Retina (tissue), 1 donor: ENCODE measurements at regions not wholly inside any gene's neighbourhood (a gene's known extent, or its start where the extent isn't known, plus 50 kb on each side); places are given as distances from the start of the nearest gene placed in this dataset.

Experiments
- DNase-seq: peaks from one replicate; pipeline ENCODE4 v3.0.0-alpha.2; 2016

DNA sequence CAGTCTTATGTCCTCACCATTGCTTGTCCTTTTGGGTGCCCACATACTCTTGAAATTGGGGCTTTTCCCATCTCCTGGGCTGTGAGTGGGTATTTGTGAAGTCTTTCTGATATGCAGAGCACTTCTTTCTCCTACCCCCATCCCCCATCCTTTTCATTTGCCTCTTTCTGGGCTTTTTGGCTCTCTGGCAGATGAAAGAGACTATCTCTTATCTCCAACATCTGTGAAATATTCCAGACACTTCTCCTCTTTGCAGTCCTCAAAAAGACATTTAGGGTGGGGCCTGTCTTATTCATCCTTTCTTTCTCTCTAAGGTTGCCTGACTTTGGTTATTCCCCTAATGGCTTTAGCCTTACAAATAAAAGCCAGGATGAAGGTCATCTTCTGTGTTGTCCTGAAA is 462.2 kb upstream of the MKI67 start:
- DNase-seq, result no peak

DNA sequence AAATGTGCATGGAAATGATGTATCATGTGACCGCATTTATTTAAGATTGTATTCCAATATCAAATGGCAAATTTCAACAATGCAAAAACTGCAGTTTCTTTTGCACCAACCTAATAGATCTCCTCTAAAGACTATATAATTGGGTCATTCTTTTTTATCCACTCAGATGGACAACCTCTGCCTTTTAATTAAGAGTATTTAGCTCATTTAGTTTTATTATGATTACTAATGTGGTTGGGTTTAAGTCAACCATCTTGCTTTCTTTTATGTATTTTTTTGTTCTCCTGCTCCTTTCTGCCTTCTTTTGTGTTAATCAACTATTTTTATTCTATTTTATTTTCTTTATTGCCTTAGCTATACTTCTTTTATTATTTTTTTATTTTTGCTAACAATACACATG is 468.5 kb upstream of the MKI67 start:
- no peak for DNase-seq

DNA sequence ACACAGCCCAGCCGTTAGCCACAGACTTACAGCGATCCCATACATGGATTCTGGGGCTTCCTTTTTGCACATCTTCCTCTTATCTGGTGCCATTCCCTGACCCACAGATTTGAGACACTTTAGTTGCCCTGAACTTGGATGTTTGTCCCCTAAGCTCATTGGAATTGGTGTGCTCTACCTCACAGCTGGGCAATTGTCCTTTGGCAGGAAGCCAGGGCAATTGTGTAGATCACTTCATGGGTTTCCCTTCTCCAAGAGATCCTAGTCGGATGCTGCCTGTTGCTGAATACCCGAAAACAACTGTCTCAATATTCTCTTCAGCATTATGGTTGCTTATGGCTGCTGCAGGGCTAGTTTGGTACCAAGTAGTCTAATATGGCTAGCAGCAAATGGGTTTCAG is 470.7 kb upstream of the MKI67 start:
- no peak for DNase-seq

DNA sequence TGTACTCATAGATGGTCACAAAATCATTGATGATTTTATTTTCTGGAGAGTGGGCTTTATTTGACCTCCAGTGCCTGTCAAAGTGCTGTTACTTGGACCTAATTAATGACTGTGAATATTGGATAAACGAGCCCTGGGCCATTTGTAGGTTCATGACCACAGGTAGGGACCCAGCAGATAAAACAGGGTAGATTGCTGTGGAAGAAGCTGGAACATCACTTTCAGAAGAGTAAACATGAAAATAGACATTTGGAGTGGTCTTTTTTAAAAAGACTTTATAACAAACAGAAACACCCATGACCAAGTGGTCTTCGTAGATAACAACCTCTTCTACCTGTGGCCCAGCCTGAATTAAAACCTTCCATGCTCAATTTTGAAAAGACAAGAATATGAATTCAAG is 472.8 kb upstream of the MKI67 start:
- no peak for DNase-seq

DNA sequence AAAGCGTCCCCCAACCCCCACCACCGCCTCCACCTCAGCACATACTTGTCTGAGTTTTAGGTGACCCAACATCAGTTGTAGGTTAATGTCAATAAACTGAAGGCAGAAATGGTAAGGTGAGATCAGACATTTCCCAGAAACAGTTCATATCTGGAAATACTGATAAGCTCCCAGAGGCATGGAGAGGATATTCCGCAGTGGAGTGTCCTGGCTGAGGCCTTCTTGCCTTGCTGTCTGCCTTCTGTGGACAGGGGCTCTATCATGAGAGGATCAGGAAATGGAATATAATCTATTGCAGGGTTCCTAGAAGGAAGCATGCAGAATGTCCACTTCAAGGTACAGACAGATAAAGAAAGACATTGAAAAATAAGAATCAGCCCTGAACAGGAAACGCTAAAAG is 473.3 kb upstream of the MKI67 start:
- DNase-seq, result no peak

DNA sequence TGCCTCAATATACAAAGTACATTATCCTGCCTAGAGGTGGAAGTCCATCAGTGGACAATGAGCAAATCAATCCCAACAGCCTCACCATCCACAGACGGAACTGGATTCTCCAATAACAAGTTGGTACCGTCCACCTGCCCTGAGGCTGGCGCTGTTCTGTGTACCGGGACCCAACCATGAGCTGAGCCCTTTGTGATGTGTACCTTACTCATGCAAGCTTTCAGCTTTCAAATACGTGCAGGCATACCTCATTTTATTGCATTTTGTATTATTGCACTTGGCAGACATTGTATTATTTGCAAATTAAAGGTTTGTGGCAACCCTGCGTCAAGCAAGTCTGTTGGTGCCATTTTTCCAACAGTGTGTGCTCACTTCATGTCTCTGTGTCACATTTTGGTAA is 476.0 kb upstream of the MKI67 start:
- DNase-seq, result no peak

DNA sequence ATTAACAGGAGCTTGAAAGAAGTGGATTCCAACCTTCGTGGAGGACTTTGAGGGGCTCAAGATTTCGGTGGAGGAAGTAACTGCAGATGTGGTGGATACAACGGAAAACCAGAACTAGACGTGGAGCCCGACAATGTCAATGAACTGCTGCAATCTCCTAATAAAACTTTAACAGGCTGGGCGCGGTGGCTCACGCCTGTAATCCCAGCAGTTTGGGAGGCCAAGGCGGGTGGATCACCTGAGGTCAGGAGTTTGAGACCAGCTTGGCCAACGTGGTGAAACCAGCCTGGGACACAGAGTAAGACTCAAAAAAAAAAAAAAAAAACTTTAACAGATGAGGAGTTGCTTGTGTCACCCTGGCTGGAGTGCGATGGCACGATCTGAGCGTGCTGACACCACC is 477.8 kb upstream of the MKI67 start:
- no peak for DNase-seq

DNA sequence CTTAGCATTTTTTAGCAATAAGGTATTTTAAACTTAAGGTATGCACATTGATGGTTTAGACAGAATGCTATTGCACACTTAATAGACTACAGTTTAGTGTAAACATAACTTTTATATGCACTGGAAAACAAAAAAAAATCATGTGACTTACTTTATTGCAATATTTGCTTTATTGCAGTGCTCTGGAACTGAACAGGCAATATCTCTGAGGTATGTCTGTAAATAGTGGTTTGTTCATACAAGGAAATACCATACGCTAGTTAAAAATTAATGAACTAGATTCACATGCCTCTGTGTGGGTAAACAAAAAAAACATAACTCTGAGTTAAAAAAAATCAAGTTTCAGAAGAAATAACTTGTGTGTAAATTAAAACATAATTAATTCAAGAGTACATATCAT is 479.0 kb upstream of the MKI67 start:
- no peak for DNase-seq

DNA sequence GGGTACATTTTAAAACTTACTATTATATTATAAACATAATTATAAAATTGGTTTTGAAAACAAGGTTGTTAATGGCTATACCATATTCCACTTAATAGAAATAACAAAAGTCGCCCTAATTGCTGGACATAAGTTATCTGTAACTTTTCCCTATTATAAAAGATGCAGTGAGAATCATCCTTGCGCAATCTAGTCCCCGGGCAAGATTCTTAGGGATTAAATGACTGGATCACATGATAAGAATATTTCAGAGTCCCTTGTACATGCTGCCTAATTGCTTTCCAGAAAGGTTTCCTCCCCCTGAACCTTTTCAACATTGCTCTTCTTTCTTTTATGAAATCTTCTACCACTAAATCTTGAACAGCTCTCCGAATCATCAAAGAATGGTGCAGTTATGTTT is 479.8 kb upstream of the MKI67 start:
- DNase-seq, result no peak

DNA sequence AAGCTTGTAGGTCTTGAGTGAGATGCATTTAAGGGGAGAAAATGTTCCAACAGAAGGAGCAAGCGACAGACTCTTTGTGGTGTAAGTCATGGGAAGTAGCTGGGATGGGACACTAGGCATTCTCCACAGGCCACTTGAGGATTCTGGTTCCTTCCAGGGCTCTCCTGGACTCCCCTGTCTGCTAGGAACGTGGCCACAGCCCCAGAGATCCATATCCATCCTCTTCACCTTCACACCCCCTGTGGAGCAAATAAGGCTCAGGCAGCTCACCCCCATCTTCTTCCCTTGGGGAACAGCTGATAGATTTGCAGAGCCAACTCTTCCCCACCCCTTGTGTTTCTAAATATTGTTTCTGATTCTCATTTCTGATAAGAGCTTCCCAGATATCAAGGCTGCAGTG is 482.6 kb upstream of the MKI67 start:
- no peak for DNase-seq

DNA sequence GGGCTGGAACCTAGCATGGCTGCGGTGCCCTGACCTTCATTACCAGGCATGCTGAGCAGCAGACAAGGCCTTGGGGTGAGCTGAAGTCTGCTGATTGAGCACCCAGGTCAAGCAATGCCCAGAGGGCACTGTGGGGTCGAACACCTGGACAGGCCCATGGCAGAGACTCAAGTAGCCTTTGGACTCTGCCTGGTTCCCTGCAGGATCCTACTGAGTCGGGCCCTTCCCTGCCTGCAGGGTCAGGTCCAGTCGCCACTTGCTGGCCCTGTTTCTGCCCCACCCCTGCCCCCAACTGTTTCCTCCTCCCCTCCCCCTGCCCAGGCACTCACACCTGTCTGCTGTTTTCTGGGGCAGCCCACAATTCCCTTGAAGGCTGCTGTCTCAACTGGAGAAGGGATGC is 483.2 kb upstream of the MKI67 start:
- DNase-seq, result no peak

DNA sequence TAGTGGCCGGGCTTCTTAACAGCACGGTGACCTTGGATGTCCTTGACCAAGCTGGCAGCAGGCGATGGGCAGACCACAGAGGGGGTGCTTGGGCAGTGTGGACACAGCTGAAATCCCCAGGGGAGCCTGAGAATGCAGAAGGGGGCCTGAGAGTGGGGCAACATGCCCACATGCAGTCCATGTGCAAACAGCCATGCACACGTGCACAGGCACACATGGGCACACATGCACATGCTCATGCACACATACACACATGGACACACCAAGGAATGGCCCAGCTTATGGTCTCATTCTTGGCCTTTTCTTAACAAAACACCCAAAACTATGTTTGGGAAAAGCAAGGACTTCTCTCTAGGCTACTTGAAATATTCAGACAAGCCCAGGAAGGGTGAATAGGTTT is 483.9 kb upstream of the MKI67 start:
- DNase-seq, result no peak

DNA sequence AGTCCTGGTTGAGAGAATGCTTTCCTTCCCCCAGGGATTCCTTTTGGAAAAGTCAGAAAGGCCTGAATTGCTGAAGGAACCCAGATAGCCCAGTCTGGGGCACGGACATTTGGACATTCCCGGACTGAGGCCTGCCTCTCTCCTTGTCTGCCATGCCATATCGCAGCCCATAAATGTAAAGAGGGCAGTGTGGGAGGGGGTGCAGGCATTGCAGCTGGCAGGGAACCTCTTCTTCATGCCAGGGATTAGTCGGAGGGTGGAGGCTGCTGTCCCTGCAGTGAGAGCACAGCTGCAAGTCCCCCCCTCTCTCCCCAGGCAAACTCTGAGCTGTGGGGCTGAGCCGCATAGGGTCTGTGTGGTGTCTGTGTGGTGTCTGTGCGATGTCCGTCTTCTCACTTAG is 486.0 kb upstream of the MKI67 start:
- no peak for DNase-seq

DNA sequence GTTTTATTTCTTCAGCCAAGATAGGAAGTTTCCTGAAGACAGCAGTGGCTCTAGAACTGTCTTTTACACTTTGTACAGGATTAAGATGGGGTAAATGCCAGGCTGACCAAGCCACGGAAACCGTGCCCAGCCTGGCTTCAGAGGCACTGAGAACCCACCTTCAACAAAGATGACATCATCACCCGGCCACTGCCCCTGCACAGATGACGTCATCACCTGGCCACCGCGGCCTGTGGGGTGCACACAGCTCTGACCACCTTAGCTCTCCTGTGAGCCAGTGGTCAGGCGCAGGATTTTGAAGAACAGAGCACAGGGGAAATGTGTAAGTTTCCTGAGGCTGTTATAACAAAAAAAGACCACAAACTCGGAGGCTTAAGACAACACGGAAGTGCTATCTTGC is 486.4 kb upstream of the MKI67 start:
- DNase-seq, result no peak

DNA sequence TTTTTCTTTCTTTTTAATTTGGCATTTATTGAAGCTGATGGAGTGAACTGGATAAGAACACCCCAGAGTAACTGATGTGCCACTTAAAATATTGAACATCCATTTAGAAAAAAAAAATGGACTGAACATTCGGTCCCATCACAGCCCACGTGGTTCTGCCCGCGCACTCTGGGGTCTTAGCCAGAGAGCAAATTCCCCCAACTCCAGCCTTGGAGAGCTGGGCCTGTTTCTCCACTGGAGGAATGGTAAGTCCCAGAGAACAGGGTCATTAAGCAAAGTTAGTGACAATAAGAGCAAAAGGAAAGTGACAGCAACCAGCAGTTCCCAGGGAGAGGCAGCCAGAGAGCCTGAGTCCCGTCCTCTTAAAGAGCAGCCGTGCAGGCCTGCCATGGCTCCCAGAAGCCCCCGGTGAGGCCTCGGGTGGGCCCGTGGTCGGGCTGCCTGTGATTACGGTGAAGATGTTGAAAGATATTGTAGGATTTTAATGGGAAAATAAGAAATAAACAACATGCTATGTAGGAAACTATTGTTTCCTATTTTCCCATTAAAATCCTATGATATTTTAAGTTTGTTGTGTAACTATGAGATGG is 487.9 kb upstream of the MKI67 start:
- DNase-seq, result peak; percentile 66

DNA sequence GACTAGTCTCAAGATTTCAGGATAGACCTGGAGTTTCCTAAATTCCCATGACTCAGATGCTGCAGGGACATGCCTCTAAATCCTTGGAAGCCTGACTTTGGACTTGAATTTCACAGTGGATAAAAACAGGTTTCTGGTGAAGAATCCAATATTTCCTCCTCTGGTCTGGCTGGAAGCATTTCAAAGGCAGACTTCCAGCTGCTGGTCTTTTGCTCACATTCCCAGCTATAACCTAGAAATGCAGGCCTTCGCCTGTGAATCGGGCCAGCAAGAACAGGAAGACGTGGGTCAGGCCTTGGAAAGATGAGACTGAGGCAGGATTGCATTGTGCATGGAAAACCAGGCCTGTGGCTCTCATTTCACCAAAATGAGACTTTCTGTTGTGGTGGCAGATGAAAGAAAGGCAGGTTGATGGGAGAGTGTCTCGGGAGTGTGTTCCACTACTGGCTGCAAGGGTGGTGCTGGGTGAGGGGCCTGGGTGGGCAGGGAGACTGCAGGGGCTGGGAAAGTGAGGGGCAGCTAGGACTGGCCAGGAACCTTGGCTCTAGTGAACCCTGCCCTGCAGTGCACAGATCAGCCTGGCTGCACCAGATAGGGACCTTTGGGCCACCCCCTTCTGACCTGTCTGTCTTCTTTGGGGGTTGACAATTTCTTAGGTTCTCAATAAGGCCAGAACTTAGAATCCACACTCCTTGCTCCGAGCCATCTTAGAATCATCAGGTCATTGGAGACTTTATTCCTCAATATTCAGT is 488.8 kb upstream of the MKI67 start:
- no peak for DNase-seq

DNA sequence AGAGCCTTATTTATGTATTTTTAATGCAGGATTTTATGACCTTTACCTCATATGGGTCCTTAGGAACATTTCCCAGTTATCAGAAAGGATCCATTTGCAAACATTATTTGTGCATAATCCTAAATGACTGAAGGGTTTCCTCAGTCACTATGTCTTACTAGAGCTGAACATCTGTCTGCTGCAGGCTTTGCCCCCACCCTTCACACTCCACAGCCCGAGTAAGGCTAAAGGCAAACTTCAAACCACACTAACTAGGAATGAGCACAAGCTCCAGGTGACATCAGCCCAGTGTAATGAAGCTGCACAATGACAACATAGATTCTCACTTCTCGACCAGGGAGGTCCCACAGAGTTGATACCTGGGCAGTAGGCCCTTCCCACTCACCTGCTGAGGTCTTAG is 491.3 kb upstream of the MKI67 start:
- no peak for DNase-seq

DNA sequence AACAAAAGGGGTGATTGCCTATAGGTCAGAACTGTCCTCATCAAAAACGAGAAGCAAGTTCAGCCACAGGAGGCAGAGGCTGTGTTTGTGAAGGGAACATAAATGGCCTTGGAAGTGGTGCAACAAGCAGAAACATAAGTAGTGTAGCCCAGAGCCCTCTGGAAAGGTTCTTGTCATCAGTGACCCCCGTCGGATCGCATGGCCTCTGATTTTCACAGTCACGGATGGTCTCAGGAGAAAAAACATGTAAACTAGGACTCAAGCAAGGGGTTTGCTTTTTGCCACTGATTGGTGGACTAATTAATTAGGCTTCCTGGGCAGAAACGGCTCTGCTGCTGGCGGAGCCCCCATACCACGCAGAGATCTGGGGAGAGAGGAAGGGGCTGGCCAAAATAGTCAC is 496.5 kb upstream of the MKI67 start:
- peak; percentile 37 for DNase-seq

DNA sequence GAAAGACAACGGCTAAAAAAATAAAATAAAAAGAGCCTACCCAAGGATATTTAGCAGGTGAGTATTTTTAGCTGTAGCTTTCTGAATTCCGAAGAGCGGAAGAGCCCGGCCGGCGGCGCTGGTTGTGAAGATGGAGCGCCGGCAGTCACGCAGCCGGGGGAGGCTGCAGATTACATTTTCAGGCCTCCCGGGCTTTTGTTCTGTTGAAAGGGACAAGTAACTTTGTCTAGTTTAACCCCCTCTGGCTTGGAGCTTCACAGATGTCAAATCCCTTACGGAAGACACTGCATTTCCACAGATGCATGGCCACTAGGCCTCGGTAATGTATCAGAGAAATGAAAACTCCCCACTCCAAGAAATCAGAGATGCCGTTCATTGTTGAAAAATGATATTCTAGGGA is 497.6 kb upstream of the MKI67 start:
- no peak for DNase-seq

DNA sequence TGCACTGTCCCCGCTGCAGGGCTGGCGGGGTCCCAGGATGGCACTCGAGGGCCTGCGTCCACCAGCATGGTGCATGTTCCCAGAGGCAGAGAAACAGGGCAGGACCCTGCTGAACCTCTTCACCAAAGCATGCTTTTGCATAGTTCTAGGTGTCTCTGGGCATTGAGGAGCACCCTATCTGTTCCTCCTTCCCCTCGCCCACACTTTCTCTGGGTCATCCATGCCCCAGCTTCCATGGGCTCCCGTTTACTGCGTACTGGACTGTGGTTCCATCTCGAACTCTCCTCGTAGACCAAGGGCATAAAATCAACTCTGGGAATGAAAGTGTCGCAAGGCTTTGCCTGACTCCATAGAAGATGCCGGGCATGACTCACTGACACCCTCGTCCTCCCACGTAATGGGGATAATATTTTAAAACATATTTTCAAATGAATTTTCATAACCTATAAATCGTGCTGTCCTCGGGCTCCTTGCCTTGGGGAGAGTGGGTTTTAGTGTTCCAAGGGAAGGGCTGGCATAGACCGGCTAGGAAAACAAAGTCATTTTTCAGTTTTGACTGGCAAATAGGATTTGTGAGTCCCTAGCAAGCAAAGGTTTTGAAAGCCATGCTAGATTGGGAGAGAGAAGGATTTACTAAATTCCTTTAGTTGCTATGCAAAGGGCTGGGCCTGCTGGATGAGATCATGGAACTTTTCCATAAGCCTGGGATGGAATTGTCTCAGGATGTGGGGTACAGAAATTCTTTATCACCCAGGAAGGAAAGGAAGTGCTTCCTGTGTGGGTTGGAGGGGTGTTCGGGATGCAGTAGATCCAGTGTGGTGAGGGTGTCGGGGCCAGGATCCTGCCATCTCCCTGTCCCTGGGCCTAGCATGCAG is 498.7 kb upstream of the MKI67 start:
- DNase-seq, result no peak

DNA sequence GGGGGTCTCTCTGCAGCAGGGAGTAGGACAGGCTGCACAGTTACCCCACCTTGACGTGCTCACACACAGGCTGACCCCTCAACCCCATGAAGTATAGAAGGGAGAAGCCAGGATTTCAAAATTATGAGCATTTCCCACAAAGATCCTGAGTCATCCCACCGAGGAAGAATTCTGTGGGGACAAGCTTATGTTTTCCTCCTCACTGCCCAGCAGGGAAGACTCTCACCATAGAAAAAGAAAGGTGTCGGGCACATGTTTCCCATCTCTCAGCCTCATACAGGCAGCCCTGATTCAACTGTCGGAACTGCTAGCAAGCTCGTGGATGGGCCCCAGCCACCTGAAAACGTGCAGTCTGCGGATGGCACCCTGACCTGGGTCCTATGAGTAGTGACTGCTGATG is 499.7 kb upstream of the MKI67 start:
- no peak for DNase-seq

DNA sequence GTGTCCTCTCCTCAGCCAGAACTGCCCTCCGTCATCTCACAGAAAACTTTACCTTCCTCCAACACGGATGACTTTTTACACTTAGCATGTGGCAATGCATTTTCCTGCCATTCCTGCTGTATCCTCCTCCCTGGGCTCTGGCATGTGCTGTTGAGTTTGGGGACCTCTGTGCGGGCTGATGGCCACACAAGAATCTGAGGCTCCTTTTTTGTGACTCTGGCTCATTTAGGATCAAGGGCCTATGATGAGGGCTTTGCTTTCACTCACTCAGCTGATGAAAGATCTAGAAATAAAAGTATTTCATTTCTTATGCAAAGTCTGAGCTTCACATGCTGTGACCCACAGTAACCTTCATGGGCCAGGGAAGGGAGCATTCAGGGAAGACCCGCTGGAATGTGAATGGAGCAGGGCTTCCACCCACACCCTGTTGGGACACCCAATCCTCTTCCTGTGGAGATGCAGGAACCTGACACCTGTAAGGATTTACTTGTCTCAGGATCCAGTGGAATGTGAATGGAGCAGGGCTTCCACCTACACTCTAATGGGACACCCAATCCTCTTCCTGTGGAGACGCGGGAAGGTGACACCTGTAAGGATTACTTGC is 500.3 kb upstream of the MKI67 start:
- DNase-seq, result no peak

DNA sequence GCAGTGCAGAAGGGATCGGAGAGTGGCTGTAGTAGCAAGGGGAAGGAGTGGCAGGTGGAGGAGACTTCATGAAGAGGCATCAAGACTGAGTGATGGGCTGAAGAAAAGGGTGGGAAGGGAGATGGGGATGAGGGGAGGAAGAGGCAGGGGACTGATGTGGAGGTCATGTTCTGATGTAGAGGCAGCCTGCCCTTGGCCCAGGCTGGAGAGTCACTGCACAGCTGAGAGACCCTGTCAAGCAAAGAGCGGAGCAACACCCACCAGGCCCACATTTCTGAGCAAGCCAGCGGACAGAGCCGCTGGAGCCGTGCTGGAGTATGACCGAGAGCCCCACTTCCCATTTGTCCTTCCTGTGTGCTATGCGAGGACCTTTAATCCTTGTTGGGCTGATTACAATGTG is 501.6 kb upstream of the MKI67 start:
- no peak for DNase-seq

DNA sequence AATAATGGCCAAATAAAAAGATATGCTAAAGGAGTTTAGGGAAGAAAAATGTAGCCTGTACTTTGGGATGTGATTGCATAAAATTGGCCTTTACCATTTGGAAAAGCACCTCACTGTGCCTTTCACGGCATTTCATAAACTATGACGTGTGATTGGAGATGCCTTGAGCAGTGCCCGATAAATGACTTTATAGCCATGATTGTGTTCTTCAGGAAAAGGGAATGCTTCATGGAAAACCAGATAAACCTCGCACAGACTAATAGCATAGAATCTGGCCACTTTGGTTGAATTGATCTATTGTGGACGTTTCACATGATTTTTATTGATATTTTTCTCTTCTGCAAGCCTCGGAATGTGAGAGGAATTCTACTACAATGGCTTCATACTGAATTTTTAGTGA is 502.0 kb upstream of the MKI67 start:
- no peak for DNase-seq
